H9 (cell line): ENCODE measurements at regions not wholly inside any gene's neighbourhood (a gene's known extent, or its start where the extent isn't known, plus 50 kb on each side); places are given as distances from the start of the nearest gene placed in this dataset.

ENCODE experiments used
- DNase-seq: peaks from one replicate; pipeline ENCODE4 v3.0.0-alpha.2; 2017
- H2AFZ ChIP-seq: one replicate; pipeline ENCODE4 v1.6.1; 2013; ENCODE audit warnings: mild to moderate bottlenecking, low read length, control low read depth, moderate library complexity
- H2AK5ac ChIP-seq: 2 replicates; pipeline ENCODE4 v1.6.1; 2013; ENCODE audit warnings: low read length, control low read depth, mixed read lengths; ENCODE audit not compliant: insufficient read length
- H2BK120ac ChIP-seq: one replicate; pipeline ENCODE4 v1.6.1; 2013; ENCODE audit warnings: low read depth, mild to moderate bottlenecking, low read length, control low read depth, inconsistent platforms; ENCODE audit not compliant: poor library complexity, severe bottlenecking
- H2BK12ac ChIP-seq: 2 replicates; pipeline ENCODE4 v1.6.1; 2013; ENCODE audit warnings: low read length, control low read depth, mixed read lengths, low read depth; ENCODE audit not compliant: insufficient read length
- H2BK15ac ChIP-seq: 2 replicates; pipeline ENCODE4 v1.6.1; 2013; ENCODE audit warnings: low read depth, low read length, control low read depth
- H2BK20ac ChIP-seq: one replicate; pipeline ENCODE4 v1.6.1; 2013; ENCODE audit warnings: low read depth, mild to moderate bottlenecking, low read length, control low read depth, inconsistent platforms; ENCODE audit not compliant: poor library complexity, severe bottlenecking
- H2BK5ac ChIP-seq: 2 replicates; pipeline ENCODE4 v1.6.1; 2013; ENCODE audit warnings: low read length, control low read depth, mixed read lengths; ENCODE audit not compliant: insufficient read length
- H3K14ac ChIP-seq: 2 replicates; pipeline ENCODE4 v1.6.1; 2013; ENCODE audit warnings: low read length, control low read depth; ENCODE audit not compliant: insufficient read depth
- H3K18ac ChIP-seq: 2 replicates; pipeline ENCODE4 v1.6.1; 2013; ENCODE audit warnings: low read depth, mild to moderate bottlenecking, mixed read lengths, low read length, control low read depth; ENCODE audit not compliant: insufficient read length
- H3K23ac ChIP-seq: 2 replicates; pipeline ENCODE4 v1.6.1; 2013; ENCODE audit warnings: low read length, control low read depth, mixed read lengths, low read depth; ENCODE audit not compliant: insufficient read length
- H3K23me2 ChIP-seq: 2 replicates; pipeline ENCODE4 v1.6.1; 2013; ENCODE audit warnings: low read depth, mild to moderate bottlenecking, mixed read lengths, low read length, control low read depth; ENCODE audit not compliant: insufficient read length, poor library complexity, severe bottlenecking
- H3K27ac ChIP-seq: 2 replicates; pipeline ENCODE4 v1.5.1; 2013; ENCODE audit warnings: low read length, control low read depth, mixed read lengths, low read depth; ENCODE audit not compliant: insufficient read length
- H3K27me3 ChIP-seq: 2 replicates; pipeline ENCODE4 v1.6.1; 2013; ENCODE audit warnings: low read length, control low read depth, inconsistent platforms; ENCODE audit not compliant: insufficient read depth
- H3K4ac ChIP-seq: 2 replicates; pipeline ENCODE4 v1.6.1; 2013; ENCODE audit warnings: low read depth, mild to moderate bottlenecking, control low read depth, inconsistent platforms, low read length, moderate library complexity
- H3K4me1 ChIP-seq: 2 replicates; pipeline ENCODE4 v1.6.1; 2013; ENCODE audit warnings: low read length, control low read depth, inconsistent platforms; ENCODE audit not compliant: insufficient read depth
- H3K4me2 ChIP-seq: 2 replicates; pipeline ENCODE4 v1.6.1; 2013; ENCODE audit warnings: low read length, control low read depth, mixed read lengths; ENCODE audit not compliant: insufficient read length, insufficient read depth
- H3K56ac ChIP-seq: 2 replicates; pipeline ENCODE4 v1.6.1; 2013; ENCODE audit warnings: low read depth, mild to moderate bottlenecking, mixed read lengths, low read length, control low read depth; ENCODE audit not compliant: insufficient read length
- H3K79me1 ChIP-seq: 2 replicates; pipeline ENCODE4 v1.6.1; 2013; ENCODE audit warnings: low read depth, mild to moderate bottlenecking, moderate library complexity, low read length, control low read depth, inconsistent platforms; ENCODE audit not compliant: insufficient read depth, poor library complexity, severe bottlenecking
- H3K79me2 ChIP-seq: 2 replicates; pipeline ENCODE4 v1.6.1; 2013; ENCODE audit warnings: low read length, control low read depth, inconsistent platforms; ENCODE audit not compliant: insufficient read depth
- H3K9ac ChIP-seq: 2 replicates; pipeline ENCODE4 v1.6.1; 2013; ENCODE audit warnings: low read length, control low read depth, mixed read lengths; ENCODE audit not compliant: insufficient read length; ENCODE audit errors: extremely low read depth
- H3K9me3 ChIP-seq: one replicate; pipeline ENCODE4 v1.6.1; 2013; ENCODE audit warnings: low read depth, low read length, inconsistent platforms; ENCODE audit not compliant: control insufficient read depth
- H3T11ph ChIP-seq: one replicate; pipeline ENCODE4 v1.6.1; 2013; ENCODE audit warnings: mild to moderate bottlenecking, low read length, control low read depth, inconsistent platforms
- H4K20me1 ChIP-seq: one replicate; pipeline ENCODE4 v1.6.1; 2013; ENCODE audit not compliant: control insufficient read depth, insufficient read length, insufficient read depth
- H4K5ac ChIP-seq: 2 replicates; pipeline ENCODE4 v1.6.1; 2013; ENCODE audit warnings: low read depth, mild to moderate bottlenecking, mixed read lengths, low read length, control low read depth; ENCODE audit not compliant: insufficient read length
- H4K8ac ChIP-seq: replicated peaks from 2 replicates; pipeline ENCODE4 v1.6.1; 2013; ENCODE audit warnings: low read length, control low read depth, mixed read lengths, low read depth; ENCODE audit not compliant: insufficient read length
- H4K91ac ChIP-seq: 2 replicates; pipeline ENCODE4 v1.6.1; 2013; ENCODE audit warnings: low read depth, mild to moderate bottlenecking, moderate library complexity, mixed read lengths, low read length, control low read depth; ENCODE audit not compliant: insufficient read length
- H3K27ac Mint-ChIP-seq, 3 experiments: 2 replicates in 2 of 3; 3 replicates in 1 of 3; pipeline ENCODE4 v1.8.0; 2020 to 2021; ENCODE audit warnings: mixed read lengths in 3 of 3, mild to moderate bottlenecking in 1 of 3, moderate library complexity in 1 of 3
- H3K27me3 Mint-ChIP-seq: 2 replicates; pipeline ENCODE4 v1.8.0; 2021; ENCODE audit warnings: low read depth, mild to moderate bottlenecking, moderate library complexity, mixed read lengths
- H3K36me3 Mint-ChIP-seq, 3 experiments: 2 replicates in 2 of 3; 3 replicates in 1 of 3; pipeline ENCODE4 v1.8.0; 2020 to 2021; ENCODE audit warnings: low read depth in 3 of 3, mixed read lengths in 3 of 3; ENCODE audit not compliant: insufficient read depth in 1 of 3
- H3K4me1 Mint-ChIP-seq, 2 experiments: 2 replicates each; pipeline ENCODE4 v1.8.0; 2020; ENCODE audit warnings: mixed read lengths in 2 of 2
- H3K4me3 Mint-ChIP-seq, 2 experiments: 2 replicates in 1 of 2; 3 replicates in 1 of 2; pipeline ENCODE4 v1.8.0; 2020 to 2021; ENCODE audit warnings: mild to moderate bottlenecking in 2 of 2, mixed read lengths in 2 of 2, moderate library complexity in 1 of 2
- H3K9me3 Mint-ChIP-seq, 2 experiments: 2 replicates in 1 of 2; 3 replicates in 1 of 2; pipeline ENCODE4 v1.8.0; 2020; ENCODE audit warnings: mild to moderate bottlenecking in 2 of 2, mixed read lengths in 2 of 2, moderate library complexity in 1 of 2
- TF ChIP-seq, protein P1 (sequence below): fragments of 200-600 bp; sonication (generic); conservative IDR thresholded peaks from 3 replicates; pipeline ENCODE4 v1.8.0; 2021; ENCODE audit warnings: antibody characterized with exemption, mild to moderate bottlenecking

DNA sequence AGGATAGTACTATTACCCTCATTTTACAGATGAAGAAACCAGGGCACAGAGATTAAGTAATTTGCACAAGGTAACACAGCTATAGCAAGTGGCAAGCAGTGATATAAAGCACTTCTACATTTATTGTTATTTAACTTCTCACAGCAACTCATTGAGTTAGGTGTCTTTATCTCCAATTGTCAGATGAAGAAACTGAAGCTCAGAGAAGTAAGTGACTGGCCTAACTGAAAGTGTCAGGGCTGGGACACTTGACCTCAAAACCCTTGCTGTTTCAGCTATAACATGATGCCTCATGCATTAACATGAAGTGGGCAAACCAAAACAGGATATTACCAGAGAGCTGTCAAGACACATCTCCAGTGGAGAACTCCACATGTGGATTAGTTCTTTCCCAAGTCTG is 65.8 kb upstream of the LEKR1 start:
- Histone ChIP-seq H3T11ph (no peak overlapping the region), H2BK20ac (no peak overlapping the region), H2AK5ac (no peak overlapping the region), H4K91ac (no peak overlapping the region), H3K4ac (no peak overlapping the region), H3K18ac (no peak overlapping the region), H3K23ac (no peak overlapping the region), H3K56ac (no peak overlapping the region), H2BK12ac (no peak overlapping the region), H3K14ac (no peak overlapping the region), H3K9ac (no peak overlapping the region), H3K4me1 (no peaks in the 10 kb centered on the region), H4K5ac (no peak overlapping the region), H3K27me3 (no peaks in the 10 kb centered on the region), H3K4me2 (no peak overlapping the region), H3K79me1 (no peaks in the 10 kb centered on the region), H3K79me2 (no peaks in the 10 kb centered on the region), H2BK15ac (no peak overlapping the region), H2BK5ac (no peak overlapping the region), H4K20me1 (no peaks in the 10 kb centered on the region), H3K27ac (no peak overlapping the region), H3K9me3 (no peaks in the 10 kb centered on the region), H3K23me2 (no peaks in the 10 kb centered on the region), H4K8ac (no peak overlapping the region), H2AFZ (no peak overlapping the region), H2BK120ac (no peak overlapping the region)
- Mint-ChIP-seq H3K4me1 (peaks cover 10 to 15% of the 10 kb centered on the region in 2 experiments), H3K9me3 (peaks cover 0 to 2% of the 10 kb centered on the region in 2 experiments; a peak in 2 of 5 replicates), H3K36me3 (no peaks in the 10 kb centered on the region), H3K27ac (no peak overlapping the region), H3K27me3 (no peaks in the 10 kb centered on the region), H3K4me3 (no peak overlapping the region)
- TF ChIP-seq, protein P1, sequence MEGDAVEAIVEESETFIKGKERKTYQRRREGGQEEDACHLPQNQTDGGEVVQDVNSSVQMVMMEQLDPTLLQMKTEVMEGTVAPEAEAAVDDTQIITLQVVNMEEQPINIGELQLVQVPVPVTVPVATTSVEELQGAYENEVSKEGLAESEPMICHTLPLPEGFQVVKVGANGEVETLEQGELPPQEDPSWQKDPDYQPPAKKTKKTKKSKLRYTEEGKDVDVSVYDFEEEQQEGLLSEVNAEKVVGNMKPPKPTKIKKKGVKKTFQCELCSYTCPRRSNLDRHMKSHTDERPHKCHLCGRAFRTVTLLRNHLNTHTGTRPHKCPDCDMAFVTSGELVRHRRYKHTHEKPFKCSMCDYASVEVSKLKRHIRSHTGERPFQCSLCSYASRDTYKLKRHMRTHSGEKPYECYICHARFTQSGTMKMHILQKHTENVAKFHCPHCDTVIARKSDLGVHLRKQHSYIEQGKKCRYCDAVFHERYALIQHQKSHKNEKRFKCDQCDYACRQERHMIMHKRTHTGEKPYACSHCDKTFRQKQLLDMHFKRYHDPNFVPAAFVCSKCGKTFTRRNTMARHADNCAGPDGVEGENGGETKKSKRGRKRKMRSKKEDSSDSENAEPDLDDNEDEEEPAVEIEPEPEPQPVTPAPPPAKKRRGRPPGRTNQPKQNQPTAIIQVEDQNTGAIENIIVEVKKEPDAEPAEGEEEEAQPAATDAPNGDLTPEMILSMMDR, result no peak
- no peak for DNase-seq
